H9 (cell line): ENCODE measurements at regions not wholly inside any gene's neighbourhood (a gene's known extent, or its start where the extent isn't known, plus 50 kb on each side); places are given as distances from the start of the nearest gene placed in this dataset.
A peak's percentile ranks its signal among the peaks of the same experiment; 100 is the strongest.

Source experiments
- DNase-seq: peaks from one replicate; pipeline ENCODE4 v3.0.0-alpha.2; 2017
- H2AFZ ChIP-seq: one replicate; pipeline ENCODE4 v1.6.1; 2013; ENCODE audit warnings: mild to moderate bottlenecking, low read length, control low read depth, moderate library complexity
- H2AK5ac ChIP-seq: 2 replicates; pipeline ENCODE4 v1.6.1; 2013; ENCODE audit warnings: low read length, control low read depth, mixed read lengths; ENCODE audit not compliant: insufficient read length
- H2BK120ac ChIP-seq: one replicate; pipeline ENCODE4 v1.6.1; 2013; ENCODE audit warnings: low read depth, mild to moderate bottlenecking, low read length, control low read depth, inconsistent platforms; ENCODE audit not compliant: poor library complexity, severe bottlenecking
- H2BK12ac ChIP-seq: 2 replicates; pipeline ENCODE4 v1.6.1; 2013; ENCODE audit warnings: low read length, control low read depth, mixed read lengths, low read depth; ENCODE audit not compliant: insufficient read length
- H2BK15ac ChIP-seq: 2 replicates; pipeline ENCODE4 v1.6.1; 2013; ENCODE audit warnings: low read depth, low read length, control low read depth
- H2BK20ac ChIP-seq: one replicate; pipeline ENCODE4 v1.6.1; 2013; ENCODE audit warnings: low read depth, mild to moderate bottlenecking, low read length, control low read depth, inconsistent platforms; ENCODE audit not compliant: poor library complexity, severe bottlenecking
- H2BK5ac ChIP-seq: 2 replicates; pipeline ENCODE4 v1.6.1; 2013; ENCODE audit warnings: low read length, control low read depth, mixed read lengths; ENCODE audit not compliant: insufficient read length
- H3K14ac ChIP-seq: 2 replicates; pipeline ENCODE4 v1.6.1; 2013; ENCODE audit warnings: low read length, control low read depth; ENCODE audit not compliant: insufficient read depth
- H3K18ac ChIP-seq: 2 replicates; pipeline ENCODE4 v1.6.1; 2013; ENCODE audit warnings: low read depth, mild to moderate bottlenecking, mixed read lengths, low read length, control low read depth; ENCODE audit not compliant: insufficient read length
- H3K23ac ChIP-seq: 2 replicates; pipeline ENCODE4 v1.6.1; 2013; ENCODE audit warnings: low read length, control low read depth, mixed read lengths, low read depth; ENCODE audit not compliant: insufficient read length
- H3K23me2 ChIP-seq: 2 replicates; pipeline ENCODE4 v1.6.1; 2013; ENCODE audit warnings: low read depth, mild to moderate bottlenecking, mixed read lengths, low read length, control low read depth; ENCODE audit not compliant: insufficient read length, poor library complexity, severe bottlenecking
- H3K27ac ChIP-seq: 2 replicates; pipeline ENCODE4 v1.5.1; 2013; ENCODE audit warnings: low read length, control low read depth, mixed read lengths, low read depth; ENCODE audit not compliant: insufficient read length
- H3K27me3 ChIP-seq: 2 replicates; pipeline ENCODE4 v1.6.1; 2013; ENCODE audit warnings: low read length, control low read depth, inconsistent platforms; ENCODE audit not compliant: insufficient read depth
- H3K4ac ChIP-seq: 2 replicates; pipeline ENCODE4 v1.6.1; 2013; ENCODE audit warnings: low read depth, mild to moderate bottlenecking, control low read depth, inconsistent platforms, low read length, moderate library complexity
- H3K4me1 ChIP-seq: 2 replicates; pipeline ENCODE4 v1.6.1; 2013; ENCODE audit warnings: low read length, control low read depth, inconsistent platforms; ENCODE audit not compliant: insufficient read depth
- H3K4me2 ChIP-seq: 2 replicates; pipeline ENCODE4 v1.6.1; 2013; ENCODE audit warnings: low read length, control low read depth, mixed read lengths; ENCODE audit not compliant: insufficient read length, insufficient read depth
- H3K56ac ChIP-seq: 2 replicates; pipeline ENCODE4 v1.6.1; 2013; ENCODE audit warnings: low read depth, mild to moderate bottlenecking, mixed read lengths, low read length, control low read depth; ENCODE audit not compliant: insufficient read length
- H3K79me1 ChIP-seq: 2 replicates; pipeline ENCODE4 v1.6.1; 2013; ENCODE audit warnings: low read depth, mild to moderate bottlenecking, moderate library complexity, low read length, control low read depth, inconsistent platforms; ENCODE audit not compliant: insufficient read depth, poor library complexity, severe bottlenecking
- H3K79me2 ChIP-seq: 2 replicates; pipeline ENCODE4 v1.6.1; 2013; ENCODE audit warnings: low read length, control low read depth, inconsistent platforms; ENCODE audit not compliant: insufficient read depth
- H3K9ac ChIP-seq: 2 replicates; pipeline ENCODE4 v1.6.1; 2013; ENCODE audit warnings: low read length, control low read depth, mixed read lengths; ENCODE audit not compliant: insufficient read length; ENCODE audit errors: extremely low read depth
- H3K9me3 ChIP-seq: one replicate; pipeline ENCODE4 v1.6.1; 2013; ENCODE audit warnings: low read depth, low read length, inconsistent platforms; ENCODE audit not compliant: control insufficient read depth
- H3T11ph ChIP-seq: one replicate; pipeline ENCODE4 v1.6.1; 2013; ENCODE audit warnings: mild to moderate bottlenecking, low read length, control low read depth, inconsistent platforms
- H4K20me1 ChIP-seq: one replicate; pipeline ENCODE4 v1.6.1; 2013; ENCODE audit not compliant: control insufficient read depth, insufficient read length, insufficient read depth
- H4K5ac ChIP-seq: 2 replicates; pipeline ENCODE4 v1.6.1; 2013; ENCODE audit warnings: low read depth, mild to moderate bottlenecking, mixed read lengths, low read length, control low read depth; ENCODE audit not compliant: insufficient read length
- H4K8ac ChIP-seq: replicated peaks from 2 replicates; pipeline ENCODE4 v1.6.1; 2013; ENCODE audit warnings: low read length, control low read depth, mixed read lengths, low read depth; ENCODE audit not compliant: insufficient read length
- H4K91ac ChIP-seq: 2 replicates; pipeline ENCODE4 v1.6.1; 2013; ENCODE audit warnings: low read depth, mild to moderate bottlenecking, moderate library complexity, mixed read lengths, low read length, control low read depth; ENCODE audit not compliant: insufficient read length
- H3K27ac Mint-ChIP-seq, 3 experiments: 2 replicates in 2 of 3; 3 replicates in 1 of 3; pipeline ENCODE4 v1.8.0; 2020 to 2021; ENCODE audit warnings: mixed read lengths in 3 of 3, mild to moderate bottlenecking in 1 of 3, moderate library complexity in 1 of 3
- H3K27me3 Mint-ChIP-seq: 2 replicates; pipeline ENCODE4 v1.8.0; 2021; ENCODE audit warnings: low read depth, mild to moderate bottlenecking, moderate library complexity, mixed read lengths
- H3K36me3 Mint-ChIP-seq, 3 experiments: 2 replicates in 2 of 3; 3 replicates in 1 of 3; pipeline ENCODE4 v1.8.0; 2020 to 2021; ENCODE audit warnings: low read depth in 3 of 3, mixed read lengths in 3 of 3; ENCODE audit not compliant: insufficient read depth in 1 of 3
- H3K4me1 Mint-ChIP-seq, 2 experiments: 2 replicates each; pipeline ENCODE4 v1.8.0; 2020; ENCODE audit warnings: mixed read lengths in 2 of 2
- H3K4me3 Mint-ChIP-seq, 2 experiments: 2 replicates in 1 of 2; 3 replicates in 1 of 2; pipeline ENCODE4 v1.8.0; 2020 to 2021; ENCODE audit warnings: mild to moderate bottlenecking in 2 of 2, mixed read lengths in 2 of 2, moderate library complexity in 1 of 2
- H3K9me3 Mint-ChIP-seq, 2 experiments: 2 replicates in 1 of 2; 3 replicates in 1 of 2; pipeline ENCODE4 v1.8.0; 2020; ENCODE audit warnings: mild to moderate bottlenecking in 2 of 2, mixed read lengths in 2 of 2, moderate library complexity in 1 of 2
- WGBS: extraction: QIAGEN DNeasy Blood & Tissue Kit; methylation state at CpG from one replicate; pipeline ENCODE4 v1.1.7; 2013; ENCODE audit warnings: missing lambda C conversion rate, low lambda C conversion rate, mixed read lengths; ENCODE audit not compliant: insufficient read length; ENCODE audit errors: extremely low coverage; 5-methylcytosine and 5-hydroxymethylcytosine counted together
- TF ChIP-seq, protein P1 (sequence below): fragments of 200-600 bp; sonication (generic); conservative IDR thresholded peaks from 3 replicates; pipeline ENCODE4 v1.8.0; 2021; ENCODE audit warnings: antibody characterized with exemption, mild to moderate bottlenecking

- H3K4me2 ChIP-seq = no peak overlapping the region
Measured at GRCh38 chr21:25508364-25508763, 98.9 kb downstream of the MRPL39 start.

More at GRCh38 chr21:25508364-25508763, 98.9 kb downstream of the MRPL39 start:
- Histone ChIP-seq H3K9me3 (no peaks in the 10 kb centered on the region), H3K9ac (no peak overlapping the region), H3K56ac (no peak overlapping the region), H2BK15ac (no peak overlapping the region), H3K4me1 (no peaks in the 10 kb centered on the region), H4K91ac (no peak overlapping the region), H3K27me3 (no peaks in the 10 kb centered on the region), H2AK5ac (no peak overlapping the region), H3K23ac (no peak overlapping the region), H3K23me2 (no peaks in the 10 kb centered on the region), H3K79me2 (no peaks in the 10 kb centered on the region), H2BK20ac (no peak overlapping the region), H4K5ac (no peak overlapping the region), H3K14ac (no peak overlapping the region), H2BK120ac (no peak overlapping the region), H3K27ac (no peak overlapping the region), H3T11ph (no peak overlapping the region), H4K20me1 (no peaks in the 10 kb centered on the region), H3K79me1 (no peaks in the 10 kb centered on the region), H3K18ac (no peak overlapping the region), H3K4ac (no peak overlapping the region), H2BK12ac (no peak overlapping the region), H4K8ac (no peak overlapping the region), H2AFZ (no peak overlapping the region), H2BK5ac (no peak overlapping the region)
- 0 out of 7 replicates have a peak overlapping the region, but pooled peaks of 1 of the 3 experiments have one; percentile 48 for H3K27ac Mint-ChIP-seq
- no peaks in the 10 kb centered on the region; the same call in 1 of the 2 replicates for H3K27me3 Mint-ChIP-seq
- H3K4me3 Mint-ChIP-seq = no peak overlapping the region
- DNase-seq = no peak
- peaks cover 9 to 12% of the 10 kb centered on the region in 2 experiments for H3K4me1 Mint-ChIP-seq
- no peaks in the 10 kb centered on the region for H3K36me3 Mint-ChIP-seq
- WGBS = no CpG with 5 or more reads among the region's 3 CpGs
- TF ChIP-seq, protein P1, sequence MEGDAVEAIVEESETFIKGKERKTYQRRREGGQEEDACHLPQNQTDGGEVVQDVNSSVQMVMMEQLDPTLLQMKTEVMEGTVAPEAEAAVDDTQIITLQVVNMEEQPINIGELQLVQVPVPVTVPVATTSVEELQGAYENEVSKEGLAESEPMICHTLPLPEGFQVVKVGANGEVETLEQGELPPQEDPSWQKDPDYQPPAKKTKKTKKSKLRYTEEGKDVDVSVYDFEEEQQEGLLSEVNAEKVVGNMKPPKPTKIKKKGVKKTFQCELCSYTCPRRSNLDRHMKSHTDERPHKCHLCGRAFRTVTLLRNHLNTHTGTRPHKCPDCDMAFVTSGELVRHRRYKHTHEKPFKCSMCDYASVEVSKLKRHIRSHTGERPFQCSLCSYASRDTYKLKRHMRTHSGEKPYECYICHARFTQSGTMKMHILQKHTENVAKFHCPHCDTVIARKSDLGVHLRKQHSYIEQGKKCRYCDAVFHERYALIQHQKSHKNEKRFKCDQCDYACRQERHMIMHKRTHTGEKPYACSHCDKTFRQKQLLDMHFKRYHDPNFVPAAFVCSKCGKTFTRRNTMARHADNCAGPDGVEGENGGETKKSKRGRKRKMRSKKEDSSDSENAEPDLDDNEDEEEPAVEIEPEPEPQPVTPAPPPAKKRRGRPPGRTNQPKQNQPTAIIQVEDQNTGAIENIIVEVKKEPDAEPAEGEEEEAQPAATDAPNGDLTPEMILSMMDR = no peak
- H3K9me3 Mint-ChIP-seq = no peaks in the 10 kb centered on the region
